K562 (cell line): ENCODE measurements at regions not wholly inside any gene's neighbourhood (a gene's known extent, or its start where the extent isn't known, plus 50 kb on each side); places are given as distances from the start of the nearest gene placed in this dataset.

Experiments
- ATAC-seq: fragments of 200-7000 bp; cut with Tn5 transposase; 3 replicates; pipeline ENCODE4 v1.9.1; 2020; ENCODE audit warnings: moderate library complexity
- BruUV-seq: library from RNA; stranded (reverse); fragments of 400-500 nt; replicated peaks from 2 replicates; lab custom pipeline; 2021; lab: Mats Ljungman, UMichigan
- CTCF ChIA-PET: fragments of 300-600 bp; formaldehyde crosslinking; extraction: SDS; loops from one replicate; lab custom pipeline; 2021; ENCODE audit warnings: low intra/inter-chr PET ratio; lab: Yijun Ruan, JAX
- POLR2A ChIA-PET: fragments of 300-600, 350-650 bp; sonication (Branson Sonifier 250); formaldehyde crosslinking; extraction: SDS; loops from one replicate; lab custom pipeline; 2021; ENCODE audit warnings: antibody characterized with exemption, inconsistent platforms; lab: Yijun Ruan, JAX
- DNase-seq, 4 experiments: peaks; one replicate each; pipeline versions ENCODE4 v3.0.0 to v3.0.0-alpha.2; 2011 to 2018; ENCODE audit warnings: low spot score in 3 of 4, mixed read lengths in 3 of 4; ENCODE audit errors: extremely low read depth in 1 of 4
- FAIRE-seq: peaks from 2 replicates; lab custom pipeline; 2011; peaks lifted over from hg19 to GRCh38; lab: Jason Lieb, UNC
- H2AFZ ChIP-seq: 2 replicates; pipeline ENCODE4 v1.6.0; 2011; ENCODE audit warnings: low read depth, low read length, control low read depth, inconsistent platforms
- H3K27ac ChIP-seq: fragments of 200-600 bp; 3 replicates; pipeline ENCODE4 v1.8.0; 2011; ENCODE audit warnings: low read depth, mild to moderate bottlenecking, control low read depth, inconsistent platforms, low read length, moderate library complexity, mixed read lengths; ENCODE audit errors: extremely low read depth
- H3K27me3 ChIP-seq, 2 experiments: fragments of 300-600 bp in 1 of 2; 2 replicates in 1 of 2; 3 replicates in 1 of 2; pipeline versions ENCODE4 v1.6.0 to v1.8.0; 2011; ENCODE audit warnings: inconsistent platforms in 2 of 2, low read length in 2 of 2, mild to moderate bottlenecking in 1 of 2, mixed read lengths in 1 of 2, moderate library complexity in 1 of 2; ENCODE audit not compliant: control insufficient read depth in 2 of 2, insufficient read depth in 2 of 2
- H3K36me3 ChIP-seq: fragments of 300-600 bp; 3 replicates; pipeline ENCODE4 v1.8.0; 2011; ENCODE audit warnings: mild to moderate bottlenecking, low read length, inconsistent platforms; ENCODE audit not compliant: control insufficient read depth, insufficient read depth
- H3K4me1 ChIP-seq, 2 experiments: fragments of 200-600 bp in 1 of 2; replicated peaks in 1 of 2; 2 replicates in 1 of 2; 3 replicates in 1 of 2; pipeline versions ENCODE4 v1.5.1 to v1.8.0; 2011; ENCODE audit warnings: inconsistent platforms in 2 of 2, low read length in 2 of 2, mild to moderate bottlenecking in 1 of 2, mixed read lengths in 1 of 2, moderate library complexity in 1 of 2; ENCODE audit not compliant: control insufficient read depth in 2 of 2, insufficient read depth in 2 of 2
- H3K4me2 ChIP-seq: 2 replicates; pipeline ENCODE4 v1.6.1; 2011; ENCODE audit warnings: low read length, control low read depth, inconsistent platforms, mixed read lengths; ENCODE audit not compliant: insufficient read depth
- H3K4me3 ChIP-seq: fragments of 200-600 bp; sonication (generic), shearing (Covaris generic); 2 replicates; pipeline ENCODE4 v1.5.1; 2016; ENCODE audit warnings: control low read depth, inconsistent platforms
- H3K79me2 ChIP-seq: fragments of 200-600 bp; 3 replicates; pipeline ENCODE4 v1.8.0; 2011; ENCODE audit warnings: low read length, inconsistent platforms; ENCODE audit not compliant: control insufficient read depth, insufficient read depth
- H3K9ac ChIP-seq, 2 experiments: 2 replicates each; pipeline versions ENCODE4 v1.6.0 to v1.6.1; 2011; ENCODE audit warnings: low read depth in 2 of 2, low read length in 2 of 2, control low read depth in 1 of 2, inconsistent platforms in 1 of 2, mild to moderate bottlenecking in 1 of 2, mixed read lengths in 1 of 2; ENCODE audit not compliant: insufficient read depth in 1 of 2
- H3K9me1 ChIP-seq: one replicate; pipeline ENCODE4 v1.6.0; 2011; ENCODE audit warnings: inconsistent platforms, mild to moderate bottlenecking, low read length, moderate library complexity; ENCODE audit not compliant: control insufficient read depth, insufficient read depth
- H3K9me3 ChIP-seq: replicated peaks from 2 replicates; pipeline ENCODE4 v1.5.1; 2011; ENCODE audit warnings: low read depth, low read length, inconsistent platforms; ENCODE audit not compliant: control insufficient read depth, insufficient read depth
- H4K20me1 ChIP-seq: replicated peaks from 2 replicates; pipeline ENCODE4 v1.6.1; 2011; ENCODE audit warnings: low read length, inconsistent platforms, mixed read lengths; ENCODE audit not compliant: control insufficient read depth, insufficient read depth
- ARID2 ChIP-seq: fragments of 450-650 bp; IDR thresholded peaks from 2 replicates; pipeline ENCODE4 v1.6.1; 2017; ENCODE audit warnings: antibody characterized with exemption, mild to moderate bottlenecking
- ETV1 ChIP-seq: fragments of 450-650 bp; conservative IDR thresholded peaks from 2 replicates; pipeline ENCODE4 v1.6.1; 2016; ENCODE audit warnings: missing genetic modification characterization, control low read depth, low read depth, missing compliant biosample characterization
- HINFP ChIP-seq: fragments of 450-650 bp; conservative IDR thresholded peaks from 2 replicates; pipeline ENCODE4 v1.6.1; 2016; ENCODE audit warnings: missing genetic modification characterization, low read depth, mild to moderate bottlenecking, control low read depth, missing compliant biosample characterization
- HOMEZ ChIP-seq: fragments of 250-450 bp; sonication (Bioruptor Pico); IDR thresholded peaks from 2 replicates; pipeline ENCODE4 v1.4.0; 2020; ENCODE audit warnings: mild to moderate bottlenecking, moderate library complexity
- IRF9 ChIP-seq: fragments of 450-650 bp; IDR thresholded peaks from 2 replicates; pipeline ENCODE4 v1.6.1; 2016; ENCODE audit warnings: missing biosample characterization, missing genetic modification characterization
- KAT8 ChIP-seq: fragments of 450-650 bp; IDR thresholded peaks from 2 replicates; pipeline ENCODE4 v1.6.1; 2016; ENCODE audit warnings: low read depth, mild to moderate bottlenecking
- NCOA1 ChIP-seq: fragments of 450-650 bp; IDR thresholded peaks from 2 replicates; pipeline ENCODE4 v1.6.1; 2016; ENCODE audit warnings: low read depth
- NFIC ChIP-seq: fragments of 450-650 bp; IDR thresholded peaks from 2 replicates; pipeline ENCODE4 v1.6.1; 2017; ENCODE audit warnings: mild to moderate bottlenecking, inconsistent platforms
- RBM17 ChIP-seq: fragments of 200-400 bp; formaldehyde crosslinking; IDR thresholded peaks from 2 replicates; pipeline ENCODE4 v1.6.1; 2017; ENCODE audit warnings: low read depth, mild to moderate bottlenecking, low read length, borderline replicate concordance
- SMAD3 ChIP-seq: fragments of 450-650 bp; formaldehyde crosslinking; conservative IDR thresholded peaks from 2 replicates; pipeline ENCODE4 v1.4.0; 2020; ENCODE audit warnings: mild to moderate bottlenecking
- SREBF2 ChIP-seq: sonication (generic); formaldehyde crosslinking; IDR thresholded peaks from 2 replicates; pipeline ENCODE4 v1.4.0; 2020; ENCODE audit warnings: mild to moderate bottlenecking, missing genetic modification reagents
- TSC22D4 ChIP-seq: fragments of 450-650 bp; IDR thresholded peaks from 2 replicates; pipeline ENCODE4 v1.6.1; 2016; ENCODE audit warnings: missing genetic modification characterization, missing biosample characterization, control low read depth
- ZKSCAN8 ChIP-seq: fragments of 200-800 bp; sonication (Bioruptor generic); IDR thresholded peaks from 2 replicates; pipeline ENCODE4 v1.6.1; 2016; ENCODE audit warnings: missing genetic modification characterization, missing compliant biosample characterization
- ZNF140 ChIP-seq: fragments of 250-450 bp; sonication (Bioruptor Pico); IDR thresholded peaks from 2 replicates; pipeline ENCODE4 v1.8.0; 2021; ENCODE audit warnings: moderate library complexity, mild to moderate bottlenecking, inconsistent platforms
- ZNF444 ChIP-seq: fragments of 250-450 bp; sonication (Bioruptor Pico); IDR thresholded peaks from 2 replicates; pipeline ENCODE4 v1.4.0; 2020; ENCODE audit warnings: mild to moderate bottlenecking, moderate library complexity
- ZNF551 ChIP-seq: fragments of 250-450 bp; sonication (Bioruptor Pico); IDR thresholded peaks from 2 replicates; pipeline ENCODE4 v1.5.0; 2021; ENCODE audit warnings: mild to moderate bottlenecking, moderate library complexity
- WGBS: fragments of 100-300 bp; shearing (Covaris generic); methylation state at CpG from one replicate; pipeline ENCODE4 v1.1.6; 2016; ENCODE audit warnings: low coverage, mixed read lengths; ENCODE audit not compliant: insufficient coverage; ENCODE audit errors: missing lambda C conversion rate; 5-methylcytosine and 5-hydroxymethylcytosine counted together
- in situ Hi-C: fragments of 300-500 bp; cut with MboI; formaldehyde crosslinking; loops from 4 replicates; pipeline ENCODE4 v1.15.0; 2018; ENCODE audit warnings: inconsistent platforms, mixed read lengths
- intact Hi-C: fragments of 100-400 bp; cut with micrococcal nuclease; formaldehyde crosslinking; loops from 2 replicates; pipeline ENCODE4 v1.14.2; 2022

GRCh38 chrX:147850875-147851274 is 60.8 kb upstream of the FMR1 start (continued):
- no peak for TF ChIP-seq ZKSCAN8

GRCh38 chrX:147853701-147854100 is 58.0 kb upstream of the FMR1 start:
- POLR2A ChIA-PET: no interaction called here
- CTCF ChIA-PET: no interaction called here
- FAIRE-seq (no peak), DNase-seq (no peak), ATAC-seq (no peak)
- no peaks in the 10 kb centered on the region for H3K36me3 ChIP-seq
- no peaks in the 10 kb centered on the region for H4K20me1 ChIP-seq
- BruUV-seq: no TSS peak
- in situ Hi-C loops (no loop called here), intact Hi-C loops (no loop called here)
- no peak overlapping the region for H3K9ac ChIP-seq
- no peak overlapping the region for H2AFZ ChIP-seq
- no peaks in the 10 kb centered on the region for H3K9me1 ChIP-seq
- no peaks in the 10 kb centered on the region for H3K79me2 ChIP-seq
- TF ChIP-seq IRF9 (tag) (no peak), ZNF140 (no peak), ARID2 (no peak), ZNF444 (no peak), SMAD3 (CRISPR knock-in tag) (no peak), ETV1 (no peak), HOMEZ (CRISPR knock-in tag) (no peak), HINFP (tag) (no peak), RBM17 (no peak), NCOA1 (no peak), ZNF551 (CRISPR knock-in tag) (no peak), TSC22D4 (tag) (no peak), SREBF2 (no peak), KAT8 (no peak), NFIC (no peak)
- H3K4me2 ChIP-seq: no peak overlapping the region
- no peaks in the 10 kb centered on the region for H3K27me3 ChIP-seq
- H3K4me3 ChIP-seq: no peak overlapping the region
- H3K4me1 ChIP-seq: no peaks in the 10 kb centered on the region
- WGBS: 11% methylated on average over 1 of the region's 2 CpGs
- H3K9me3 ChIP-seq: no peaks in the 10 kb centered on the region
- no peak overlapping the region for H3K27ac ChIP-seq
